ENCODE measurements at regions not wholly inside any gene's neighbourhood (a gene's known extent, or its start where the extent isn't known, plus 50 kb on each side); places are given as distances from the start of the nearest gene placed in this dataset.

DNA sequence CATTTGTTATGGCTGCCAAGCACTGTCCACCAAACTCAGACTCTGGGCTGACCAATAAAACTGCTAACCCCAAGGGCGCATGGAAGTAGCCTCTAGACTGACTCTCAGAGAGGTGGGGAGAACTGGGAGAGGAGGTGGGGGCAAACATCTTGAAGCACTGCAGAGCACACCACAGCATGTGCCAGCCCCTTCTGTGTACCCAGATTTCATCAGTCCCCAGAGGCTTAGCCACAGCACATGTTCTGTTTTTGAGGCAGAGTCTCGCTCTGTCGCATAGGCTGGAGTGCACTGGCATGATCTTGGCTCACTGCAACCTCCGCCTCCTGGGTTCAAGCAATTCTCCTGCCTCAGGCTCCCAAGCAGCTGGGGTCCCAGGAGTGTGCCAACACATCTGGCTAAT, 119.5 kb upstream of the SPATA12 start:
- H2AFZ ChIP-seq (ENCODE audit: low read length): no peak overlapping the region
- H3K27ac ChIP-seq (ENCODE audit: low read depth, low read length, poor library complexity, severe bottlenecking): no peak overlapping the region
- no peak for TF ChIP-seq EZH2 (IDR thresholded peaks at IDR 0.05; ENCODE audit: borderline replicate concordance, low read length)
- TF ChIP-seq CTCF (IDR thresholded peaks at IDR 0.05; ENCODE audit: low read length): no peak

DNA sequence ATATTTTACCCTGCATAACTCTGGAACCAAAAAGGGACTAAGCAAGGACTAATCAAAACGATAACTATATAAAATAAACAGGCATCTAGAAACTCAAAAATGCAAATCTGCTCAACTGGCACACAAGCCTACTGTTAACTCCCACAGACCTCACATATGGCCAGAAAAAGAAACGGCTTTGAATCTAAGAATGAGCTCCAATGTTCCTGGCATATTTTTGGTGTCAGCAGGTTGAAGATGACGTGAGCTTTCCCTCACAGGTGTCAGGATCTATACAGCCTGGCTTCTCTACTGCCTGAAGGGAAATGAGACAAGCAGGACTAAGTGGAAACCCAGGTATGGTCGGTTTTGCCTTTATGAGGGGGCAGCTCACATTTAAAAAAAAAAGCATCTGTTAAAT, 120.1 kb upstream of the SPATA12 start:
- Histone ChIP-seq H3K36me3 (ENCODE audit: insufficient read depth, low read length) (no peaks in the 10 kb centered on the region), H3K9me3 (ENCODE audit: low read length) (no peaks in the 10 kb centered on the region)
- TF ChIP-seq EZH2 (IDR thresholded peaks at IDR 0.05; ENCODE audit: borderline replicate concordance, low read length) (no peak), CTCF (IDR thresholded peaks at IDR 0.05; ENCODE audit: low read length) (no peak)

More for the DNA sequence above, 119.5 kb upstream of the SPATA12 start:
- Histone ChIP-seq H3K9ac (ENCODE audit: low read length) (no peak overlapping the region), H3K9me2 (ENCODE audit: low read depth, low read length) (no peaks in the 10 kb centered on the region), H3K4me2 (ENCODE audit: low read length) (no peak overlapping the region), H3K36me3 (ENCODE audit: insufficient read depth, low read length) (no peaks in the 10 kb centered on the region), H3K27me3 (ENCODE audit: insufficient read depth, low read length) (no peaks in the 10 kb centered on the region), H4K20me1 (ENCODE audit: insufficient read depth, low read length) (no peaks in the 10 kb centered on the region), H3K9me3 (ENCODE audit: low read length) (no peaks in the 10 kb centered on the region), H3K4me1 (ENCODE audit: insufficient read depth, low read length, severe bottlenecking) (peaks cover 20% of the 10 kb centered on the region), H3F3A (ENCODE audit: insufficient read depth, low read length) (no peaks in the 10 kb centered on the region), H3K79me2 (ENCODE audit: insufficient read depth, low read length) (no peaks in the 10 kb centered on the region), H3K4me3 (ENCODE audit: low read depth, low read length, poor library complexity, severe bottlenecking) (no peak overlapping the region)

GRCh38 chr3:56939834-56940233, 120.6 kb upstream of the SPATA12 start:
- no peaks in the 10 kb centered on the region for H3K9me3 ChIP-seq (ENCODE audit: low read length)
- H3K27me3 ChIP-seq (ENCODE audit: insufficient read depth, low read length): no peaks in the 10 kb centered on the region
- H4K20me1 ChIP-seq (ENCODE audit: insufficient read depth, low read length): no peaks in the 10 kb centered on the region
- H3K4me2 ChIP-seq (ENCODE audit: low read length): no peak overlapping the region
- H3K27ac ChIP-seq (ENCODE audit: low read depth, low read length, poor library complexity, severe bottlenecking): no peak overlapping the region
- H3K79me2 ChIP-seq (ENCODE audit: insufficient read depth, low read length): no peaks in the 10 kb centered on the region
- H3K9ac ChIP-seq (ENCODE audit: low read length): no peak overlapping the region
- no peak for TF ChIP-seq EZH2 (IDR thresholded peaks at IDR 0.05; ENCODE audit: borderline replicate concordance, low read length)
- no peak for TF ChIP-seq CTCF (IDR thresholded peaks at IDR 0.05; ENCODE audit: low read length)
- H3K36me3 ChIP-seq (ENCODE audit: insufficient read depth, low read length): no peaks in the 10 kb centered on the region
- no peak overlapping the region for H2AFZ ChIP-seq (ENCODE audit: low read length)
- peaks cover 20% of the 10 kb centered on the region for H3K4me1 ChIP-seq (ENCODE audit: insufficient read depth, low read length, severe bottlenecking)
- no peaks in the 10 kb centered on the region for H3F3A ChIP-seq (ENCODE audit: insufficient read depth, low read length)
- no peak overlapping the region for H3K4me3 ChIP-seq (ENCODE audit: low read depth, low read length, poor library complexity, severe bottlenecking)
- H3K9me2 ChIP-seq (ENCODE audit: low read depth, low read length): no peaks in the 10 kb centered on the region

More for the DNA sequence above, 120.1 kb upstream of the SPATA12 start:
- no peaks in the 10 kb centered on the region for H3K9me2 ChIP-seq (ENCODE audit: low read depth, low read length)
- no peak overlapping the region for H3K4me2 ChIP-seq (ENCODE audit: low read length)
- no peaks in the 10 kb centered on the region for H3K79me2 ChIP-seq (ENCODE audit: insufficient read depth, low read length)
- H3F3A ChIP-seq (ENCODE audit: insufficient read depth, low read length): no peaks in the 10 kb centered on the region
- H3K27ac ChIP-seq (ENCODE audit: low read depth, low read length, poor library complexity, severe bottlenecking): no peak overlapping the region
- no peaks in the 10 kb centered on the region for H4K20me1 ChIP-seq (ENCODE audit: insufficient read depth, low read length)
- H3K4me3 ChIP-seq (ENCODE audit: low read depth, low read length, poor library complexity, severe bottlenecking): no peak overlapping the region
- no peaks in the 10 kb centered on the region for H3K27me3 ChIP-seq (ENCODE audit: insufficient read depth, low read length)
- no peak overlapping the region for H3K9ac ChIP-seq (ENCODE audit: low read length)
- peaks cover 20% of the 10 kb centered on the region for H3K4me1 ChIP-seq (ENCODE audit: insufficient read depth, low read length, severe bottlenecking)
- no peak overlapping the region for H2AFZ ChIP-seq (ENCODE audit: low read length)
